ENCODE measurements at regions not wholly inside any gene's neighbourhood (a gene's known extent, or its start where the extent isn't known, plus 50 kb on each side); places are given as distances from the start of the nearest gene placed in this dataset.
A peak's percentile ranks its signal among the peaks of the same experiment; 100 is the strongest.

GRCh38 chr7:67608806-67609205 is 612.2 kb downstream of the TYW1 start:
- TF ChIP-seq EZH2 (IDR thresholded peaks at IDR 0.05; ENCODE audit: borderline replicate concordance, low read depth, low read length, severe bottlenecking), result no peak
- TF ChIP-seq CTCF (IDR thresholded peaks at IDR 0.05; ENCODE audit: borderline replicate concordance, extremely low read depth, low read length, poor library complexity, severe bottlenecking), result peak; percentile 6

Data from DND-41 (cell line).